ENCODE measurements at regions not wholly inside any gene's neighbourhood (a gene's known extent, or its start where the extent isn't known, plus 50 kb on each side); places are given as distances from the start of the nearest gene placed in this dataset.
A peak's percentile ranks its signal among the peaks of the same experiment; 100 is the strongest.

- intact Hi-C loops (cut with DNase I): no loop called here
- no peaks in the 10 kb centered on the region for H3K36me3 ChIP-seq
- TF ChIP-seq CTCF (IDR thresholded peaks at IDR 0.05): no peak
- DNase-seq: no peak
- peaks cover 15% of the 10 kb centered on the region for H3K27me3 ChIP-seq
- H3K27ac ChIP-seq: no peak overlapping the region
- no peaks in the 10 kb centered on the region for H3K9me3 ChIP-seq
- no peak overlapping the region for H3K4me3 ChIP-seq
- no peaks in the 10 kb centered on the region for H3K4me1 ChIP-seq
- peak; percentile 32 for ATAC-seq
Measured at GRCh38 chr14:94867209-94867608, 97.3 kb upstream of the GSC start.

- Histone ChIP-seq H3K9me3 (no peaks in the 10 kb centered on the region), H3K4me3 (no peak overlapping the region), H3K4me1 (no peaks in the 10 kb centered on the region), H3K27ac (no peak overlapping the region), H3K27me3 (peaks cover 10% of the 10 kb centered on the region), H3K36me3 (no peaks in the 10 kb centered on the region)
- no peak for TF ChIP-seq CTCF (IDR thresholded peaks at IDR 0.05)
- intact Hi-C loops (cut with DNase I): no loop called here
- ATAC-seq (no peak), DNase-seq (no peak)
Measured at GRCh38 chr14:94864387-94865195, 94.7 kb upstream of the GSC start.

DNA sequence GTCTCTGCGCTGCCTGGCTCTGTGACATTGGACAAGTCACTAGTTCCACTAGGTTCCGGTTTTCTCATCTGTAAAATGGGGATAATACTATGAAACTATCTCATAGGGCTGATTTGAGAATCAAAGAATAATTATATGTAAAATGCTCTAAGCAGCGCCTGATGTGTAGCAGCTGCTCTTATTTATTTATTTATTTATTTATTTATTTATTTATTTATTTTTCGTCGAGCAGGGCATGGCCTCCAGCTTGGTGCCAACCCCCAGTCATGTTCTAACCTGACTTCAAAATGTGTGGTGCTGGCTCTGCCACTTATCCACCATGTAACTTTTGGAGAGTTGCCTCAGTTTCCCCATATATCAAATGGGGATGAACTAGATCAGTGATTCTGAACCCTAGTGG is 93.5 kb upstream of the GSC start:
- Histone ChIP-seq H3K36me3 (no peaks in the 10 kb centered on the region), H3K27me3 (peaks cover 12% of the 10 kb centered on the region), H3K4me3 (no peak overlapping the region), H3K27ac (no peak overlapping the region), H3K4me1 (no peaks in the 10 kb centered on the region), H3K9me3 (no peaks in the 10 kb centered on the region)
- no peak for DNase-seq
- ATAC-seq: no peak
- no peak for TF ChIP-seq CTCF (IDR thresholded peaks at IDR 0.05)
- intact Hi-C loops (cut with DNase I): no loop called here

DNA sequence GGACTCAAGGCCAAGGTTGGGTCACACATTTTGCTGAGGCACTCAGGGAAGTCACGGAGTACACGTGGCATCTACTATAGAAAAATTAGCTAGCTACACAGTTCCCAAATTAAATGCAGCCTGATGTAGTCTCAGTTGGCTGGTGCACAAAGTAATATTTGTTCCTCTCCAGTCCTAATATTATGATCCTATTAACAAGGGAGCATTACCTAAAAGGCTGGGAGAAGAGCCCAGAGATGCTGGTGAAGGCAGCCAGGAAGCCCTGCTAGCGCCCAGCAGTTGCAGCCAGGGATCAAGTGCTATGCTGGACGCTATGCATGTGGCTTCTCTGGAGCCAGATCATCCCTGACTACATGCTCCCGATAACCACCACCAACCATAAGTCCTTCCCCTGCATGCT is 88.0 kb upstream of the GSC start:
- Histone ChIP-seq H3K36me3 (no peaks in the 10 kb centered on the region), H3K4me1 (no peaks in the 10 kb centered on the region), H3K4me3 (no peak overlapping the region), H3K27ac (no peak overlapping the region), H3K9me3 (no peaks in the 10 kb centered on the region), H3K27me3 (peaks cover 4% of the 10 kb centered on the region)
- intact Hi-C loops (cut with DNase I): no loop called here
- DNase-seq: no peak
- ATAC-seq: no peak
- no peak for TF ChIP-seq CTCF (IDR thresholded peaks at IDR 0.05)

DNA sequence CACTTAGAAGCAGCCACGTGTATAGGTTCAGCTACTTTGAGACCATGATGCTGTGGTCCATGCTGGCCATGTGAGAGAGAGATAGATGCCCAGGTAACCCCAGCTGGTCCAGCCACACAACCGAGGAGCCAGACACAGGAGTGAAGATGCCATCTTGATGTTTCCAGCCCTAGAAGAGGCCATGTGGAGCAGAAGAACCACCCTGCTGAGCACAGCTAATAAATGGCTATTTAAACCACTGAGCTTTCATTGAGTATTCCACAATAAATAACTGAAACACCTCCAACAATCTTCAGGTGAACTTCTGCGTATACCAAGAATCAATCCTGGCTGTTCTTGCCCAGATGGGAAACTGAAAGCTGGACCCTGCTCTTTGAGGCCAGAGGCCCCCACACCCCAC is 84.0 kb upstream of the GSC start:
- H3K27me3 ChIP-seq: no peaks in the 10 kb centered on the region

More for the DNA sequence above, 84.0 kb upstream of the GSC start:
- intact Hi-C loops (cut with DNase I): no loop called here
- no peaks in the 10 kb centered on the region for H3K36me3 ChIP-seq
- no peak for DNase-seq
- H3K9me3 ChIP-seq: no peaks in the 10 kb centered on the region
- H3K27ac ChIP-seq: no peak overlapping the region
- H3K4me1 ChIP-seq: no peaks in the 10 kb centered on the region
- ATAC-seq: no peak
- H3K4me3 ChIP-seq: no peak overlapping the region
- TF ChIP-seq CTCF (IDR thresholded peaks at IDR 0.05): no peak
